ENCODE measurements at regions not wholly inside any gene's neighbourhood (a gene's known extent, or its start where the extent isn't known, plus 50 kb on each side); places are given as distances from the start of the nearest gene placed in this dataset.

DNA sequence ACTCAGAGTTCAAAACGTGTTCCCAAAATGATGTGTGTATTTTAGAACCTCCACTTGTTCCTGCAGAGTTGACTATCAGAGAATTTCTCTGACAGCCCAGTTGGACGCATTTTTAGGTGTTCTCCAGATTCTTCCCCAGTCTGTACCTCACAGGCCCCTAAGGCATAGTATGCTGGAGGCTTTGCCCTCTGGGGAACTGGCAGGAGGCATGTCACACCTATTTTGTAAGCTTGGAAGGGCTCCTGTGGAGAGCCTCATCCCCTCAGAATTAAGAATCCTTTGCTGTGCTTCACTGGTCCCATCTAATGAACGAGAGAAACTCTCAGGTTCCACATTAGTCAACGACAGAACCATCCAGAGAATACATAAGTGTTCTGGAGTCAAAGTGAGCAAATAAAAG lies 144.1 kb upstream of the SLC30A5 start:
- Histone ChIP-seq H3K79me2 (ENCODE audit: control insufficient read depth, insufficient read depth, low read length) (no peaks in the 10 kb centered on the region), H4K20me1 (ENCODE audit: control insufficient read depth, insufficient read depth, low read length, poor library complexity, severe bottlenecking) (no peaks in the 10 kb centered on the region), H3K36me3 (replicated peaks in 1 of 2; ENCODE audit: control extremely low read depth in 1 of 2, control insufficient read depth in 1 of 2, extremely low read depth in 1 of 2, insufficient read depth in 2 of 2, low read length in 1 of 2) (no peaks in the 10 kb centered on the region), H3K4me1 (ENCODE audit: control insufficient read depth in 2 of 2, insufficient read depth in 2 of 2, low read length in 2 of 2) (no peaks in the 10 kb centered on the region), H3K4me2 (replicated peaks; ENCODE audit: low read depth, low read length, poor library complexity, severe bottlenecking) (no peak overlapping the region), H3K9me3 (ENCODE audit: control extremely low read depth in 1 of 3, control insufficient read depth in 2 of 3, insufficient read depth in 1 of 3, low read length in 2 of 3) (no peaks in the 10 kb centered on the region), H2AFZ (ENCODE audit: insufficient read depth, low read depth, low read length, poor library complexity, severe bottlenecking) (no peak overlapping the region), H3K4me3 (ENCODE audit: control extremely low read depth in 1 of 5, extremely low read depth in 1 of 5, insufficient read depth in 1 of 5, low read depth in 2 of 5, low read length in 4 of 5) (no peak overlapping the region), H3K27me3 (replicated peaks in 1 of 4; ENCODE audit: control extremely low read depth in 1 of 4, control insufficient read depth in 3 of 4, insufficient read depth in 4 of 4, low read length in 3 of 4) (no peaks in the 10 kb centered on the region), H3K9ac (ENCODE audit: low read length) (no peak overlapping the region), H3K27ac (ENCODE audit: low read length in 2 of 2) (no peak overlapping the region)
- H3K27me3 Mint-ChIP-seq = peaks cover 17% of the 10 kb centered on the region
- no peak for ATAC-seq (ENCODE audit: low read depth)
- H3K4me3 Mint-ChIP-seq = no peak overlapping the region
- no peak overlapping the region for H3K27ac Mint-ChIP-seq
- H3K4me1 Mint-ChIP-seq = no peaks in the 10 kb centered on the region
- intact Hi-C loops (cut with micrococcal nuclease) = no loop called here
- TF ChIP-seq EZH2 (IDR thresholded peaks at IDR 0.05; ENCODE audit: borderline replicate concordance, insufficient read depth, low read depth, low read length, poor library complexity, severe bottlenecking) = no peak
- TF ChIP-seq, protein P1, sequence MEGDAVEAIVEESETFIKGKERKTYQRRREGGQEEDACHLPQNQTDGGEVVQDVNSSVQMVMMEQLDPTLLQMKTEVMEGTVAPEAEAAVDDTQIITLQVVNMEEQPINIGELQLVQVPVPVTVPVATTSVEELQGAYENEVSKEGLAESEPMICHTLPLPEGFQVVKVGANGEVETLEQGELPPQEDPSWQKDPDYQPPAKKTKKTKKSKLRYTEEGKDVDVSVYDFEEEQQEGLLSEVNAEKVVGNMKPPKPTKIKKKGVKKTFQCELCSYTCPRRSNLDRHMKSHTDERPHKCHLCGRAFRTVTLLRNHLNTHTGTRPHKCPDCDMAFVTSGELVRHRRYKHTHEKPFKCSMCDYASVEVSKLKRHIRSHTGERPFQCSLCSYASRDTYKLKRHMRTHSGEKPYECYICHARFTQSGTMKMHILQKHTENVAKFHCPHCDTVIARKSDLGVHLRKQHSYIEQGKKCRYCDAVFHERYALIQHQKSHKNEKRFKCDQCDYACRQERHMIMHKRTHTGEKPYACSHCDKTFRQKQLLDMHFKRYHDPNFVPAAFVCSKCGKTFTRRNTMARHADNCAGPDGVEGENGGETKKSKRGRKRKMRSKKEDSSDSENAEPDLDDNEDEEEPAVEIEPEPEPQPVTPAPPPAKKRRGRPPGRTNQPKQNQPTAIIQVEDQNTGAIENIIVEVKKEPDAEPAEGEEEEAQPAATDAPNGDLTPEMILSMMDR (IDR thresholded peaks at IDR 0.05) = no peak
- no peaks in the 10 kb centered on the region for H3K9me3 Mint-ChIP-seq (ENCODE audit: insufficient read depth)
- ChIA-PET POLR2A (no interaction called here), CTCF (no interaction called here)
- no peak for DNase-seq
- 75% methylated on average over 2 of the region's 4 CpGs for WGBS (ENCODE audit: insufficient coverage)

DNA sequence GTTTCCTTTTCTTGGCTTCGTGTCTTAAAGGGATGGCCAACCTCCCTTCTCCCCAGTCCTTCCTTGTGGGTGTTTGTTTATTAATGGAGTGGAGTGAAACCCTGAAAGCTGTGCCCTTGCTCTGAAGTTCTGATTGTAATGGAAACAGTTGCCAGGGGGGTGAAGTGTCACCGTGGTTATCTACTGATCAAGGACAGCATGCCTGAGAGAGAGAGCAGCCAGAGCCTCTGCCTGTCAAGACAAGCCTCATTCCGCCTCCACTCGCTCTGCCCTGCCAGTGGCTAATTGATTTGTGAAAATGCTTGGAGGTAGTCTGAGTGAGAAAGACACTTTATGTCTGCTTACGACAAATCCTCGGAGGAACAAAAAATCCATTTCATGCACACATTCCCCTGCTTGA lies 143.7 kb upstream of the SLC30A5 start:
- Histone ChIP-seq H3K9ac (ENCODE audit: low read length) (no peak overlapping the region), H3K4me3 (ENCODE audit: control extremely low read depth in 1 of 5, extremely low read depth in 1 of 5, insufficient read depth in 1 of 5, low read depth in 2 of 5, low read length in 4 of 5) (no peak overlapping the region), H4K20me1 (ENCODE audit: control insufficient read depth, insufficient read depth, low read length, poor library complexity, severe bottlenecking) (no peaks in the 10 kb centered on the region), H3K79me2 (ENCODE audit: control insufficient read depth, insufficient read depth, low read length) (no peaks in the 10 kb centered on the region), H3K4me2 (replicated peaks; ENCODE audit: low read depth, low read length, poor library complexity, severe bottlenecking) (no peak overlapping the region), H3K36me3 (replicated peaks in 1 of 2; ENCODE audit: control extremely low read depth in 1 of 2, control insufficient read depth in 1 of 2, extremely low read depth in 1 of 2, insufficient read depth in 2 of 2, low read length in 1 of 2) (no peaks in the 10 kb centered on the region), H3K4me1 (ENCODE audit: control insufficient read depth in 2 of 2, insufficient read depth in 2 of 2, low read length in 2 of 2) (no peaks in the 10 kb centered on the region), H3K27ac (ENCODE audit: low read length in 2 of 2) (no peak overlapping the region), H2AFZ (ENCODE audit: insufficient read depth, low read depth, low read length, poor library complexity, severe bottlenecking) (no peak overlapping the region), H3K27me3 (replicated peaks in 1 of 4; ENCODE audit: control extremely low read depth in 1 of 4, control insufficient read depth in 3 of 4, insufficient read depth in 4 of 4, low read length in 3 of 4) (no peaks in the 10 kb centered on the region), H3K9me3 (ENCODE audit: control extremely low read depth in 1 of 3, control insufficient read depth in 2 of 3, insufficient read depth in 1 of 3, low read length in 2 of 3) (no peaks in the 10 kb centered on the region)
- no peaks in the 10 kb centered on the region for H3K9me3 Mint-ChIP-seq (ENCODE audit: insufficient read depth)
- ChIA-PET POLR2A (no interaction called here), CTCF (no interaction called here)
- H3K27ac Mint-ChIP-seq = no peak overlapping the region
- no peak overlapping the region for H3K4me3 Mint-ChIP-seq
- ATAC-seq (ENCODE audit: low read depth) (no peak), DNase-seq (no peak)
- no peaks in the 10 kb centered on the region for H3K4me1 Mint-ChIP-seq
- H3K27me3 Mint-ChIP-seq = peaks cover 17% of the 10 kb centered on the region
- TF ChIP-seq EZH2 (IDR thresholded peaks at IDR 0.05; ENCODE audit: borderline replicate concordance, insufficient read depth, low read depth, low read length, poor library complexity, severe bottlenecking) = no peak
- TF ChIP-seq, protein P1 (IDR thresholded peaks at IDR 0.05) = no peak
- intact Hi-C loops (cut with micrococcal nuclease) = no loop called here
- WGBS (ENCODE audit: insufficient coverage) = 25% methylated on average over 1 of the region's 6 CpGs
